DOHH2 (cell line): ENCODE measurements at regions not wholly inside any gene's neighbourhood (a gene's known extent, or its start where the extent isn't known, plus 50 kb on each side); places are given as distances from the start of the nearest gene placed in this dataset.

Experiments used
- H3F3A ChIP-seq: fragments of 200-600 bp; sonication (generic), shearing (Covaris generic); 2 replicates; pipeline ENCODE4 v1.6.0; 2016; ENCODE audit warnings: antibody characterized with exemption, mild to moderate bottlenecking; ENCODE audit not compliant: control insufficient read depth, insufficient read depth
- H3K27ac ChIP-seq: fragments of 200-600 bp; sonication (generic); 2 replicates; pipeline ENCODE4 v1.5.1; 2014; ENCODE audit warnings: low read depth, mild to moderate bottlenecking, low read length, moderate library complexity
- H3K27me3 ChIP-seq: fragments of 200-600 bp; sonication (generic); 2 replicates; pipeline ENCODE4 v1.6.1; 2014; ENCODE audit warnings: mild to moderate bottlenecking, low read length, mixed read lengths; ENCODE audit not compliant: control insufficient read depth
- H3K36me3 ChIP-seq: fragments of 200-600 bp; sonication (generic); 2 replicates; pipeline ENCODE4 v1.6.1; 2014; ENCODE audit warnings: mild to moderate bottlenecking, low read length, moderate library complexity, mixed read lengths; ENCODE audit not compliant: control insufficient read depth
- H3K4me1 ChIP-seq: fragments of 200-600 bp; sonication (generic); 2 replicates; pipeline ENCODE4 v1.6.1; 2014; ENCODE audit warnings: mild to moderate bottlenecking, low read length, mixed read lengths; ENCODE audit not compliant: control insufficient read depth
- H3K4me2 ChIP-seq: fragments of 200-600 bp; sonication (generic); 2 replicates; pipeline ENCODE4 v1.6.0; 2014; ENCODE audit warnings: mild to moderate bottlenecking, low read length, moderate library complexity
- H3K4me3 ChIP-seq: fragments of 200-600 bp; sonication (generic); 2 replicates; pipeline ENCODE4 v1.5.1; 2014; ENCODE audit warnings: mild to moderate bottlenecking, low read length, mixed read lengths
- H3K79me2 ChIP-seq: fragments of 200-600 bp; sonication (generic); 2 replicates; pipeline ENCODE4 v1.6.1; 2014; ENCODE audit warnings: mild to moderate bottlenecking, low read length, mixed read lengths; ENCODE audit not compliant: control insufficient read depth
- H3K9me2 ChIP-seq: fragments of 200-600 bp; sonication (generic); replicated peaks from 2 replicates; pipeline ENCODE4 v1.6.1; 2014; ENCODE audit warnings: mild to moderate bottlenecking, low read length, mixed read lengths; ENCODE audit not compliant: control insufficient read depth
- H3K9me3 ChIP-seq: fragments of 200-600 bp; sonication (generic); 2 replicates; pipeline ENCODE4 v1.6.1; 2014; ENCODE audit warnings: antibody characterized with exemption, low read length, mixed read lengths; ENCODE audit not compliant: control insufficient read depth, insufficient read depth
- H4K20me1 ChIP-seq: fragments of 200-600 bp; sonication (generic); 2 replicates; pipeline ENCODE4 v1.6.0; 2014; ENCODE audit warnings: low read depth, mild to moderate bottlenecking, antibody characterized with exemption, low read length, moderate library complexity; ENCODE audit not compliant: control insufficient read depth, insufficient read depth
- EZH2phosphoT487 ChIP-seq: fragments of 200-600 bp; sonication (generic); IDR thresholded peaks from 2 replicates; pipeline ENCODE4 v1.6.1; 2017; ENCODE audit warnings: borderline replicate concordance, mild to moderate bottlenecking, antibody characterized with exemption, low read length, moderate library complexity, mixed read lengths
- TF ChIP-seq, protein P1 (sequence below): fragments of 200-600 bp; sonication (generic); IDR thresholded peaks from one replicate; pipeline ENCODE4 v1.5.1; 2014; ENCODE audit warnings: antibody characterized with exemption, mild to moderate bottlenecking, low read depth, low read length; ENCODE audit not compliant: poor library complexity, severe bottlenecking

DNA sequence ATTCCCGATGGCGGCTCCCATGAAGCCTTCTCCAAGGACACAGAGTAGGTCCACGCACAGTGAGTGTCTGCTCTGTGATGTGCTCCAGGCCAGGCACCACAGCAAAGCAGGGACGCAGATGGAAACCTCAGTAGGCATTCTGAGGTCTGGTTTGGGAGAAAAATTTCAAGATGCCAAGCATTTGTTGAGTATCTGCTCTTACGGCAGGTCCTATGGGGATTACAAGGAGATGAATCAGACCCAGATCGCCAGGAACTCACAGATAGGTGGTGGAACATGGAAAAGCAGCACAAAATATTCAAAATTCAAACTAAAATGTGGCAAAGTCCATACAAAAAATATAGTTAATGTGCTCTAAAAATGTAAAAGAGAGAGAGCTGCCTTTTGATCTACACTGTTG, 684.9 kb upstream of the TMEM132C start:
- Histone ChIP-seq H3K9me3 (no peaks in the 10 kb centered on the region), H3K27ac (no peak overlapping the region), H4K20me1 (no peaks in the 10 kb centered on the region), H3K4me3 (no peak overlapping the region), H3K79me2 (no peaks in the 10 kb centered on the region), H3F3A (no peaks in the 10 kb centered on the region), H3K36me3 (no peaks in the 10 kb centered on the region), H3K9me2 (no peaks in the 10 kb centered on the region), H3K4me2 (no peak overlapping the region), H3K27me3 (no peaks in the 10 kb centered on the region), H3K4me1 (no peaks in the 10 kb centered on the region)
- TF ChIP-seq EZH2phosphoT487 = no peak

DNA sequence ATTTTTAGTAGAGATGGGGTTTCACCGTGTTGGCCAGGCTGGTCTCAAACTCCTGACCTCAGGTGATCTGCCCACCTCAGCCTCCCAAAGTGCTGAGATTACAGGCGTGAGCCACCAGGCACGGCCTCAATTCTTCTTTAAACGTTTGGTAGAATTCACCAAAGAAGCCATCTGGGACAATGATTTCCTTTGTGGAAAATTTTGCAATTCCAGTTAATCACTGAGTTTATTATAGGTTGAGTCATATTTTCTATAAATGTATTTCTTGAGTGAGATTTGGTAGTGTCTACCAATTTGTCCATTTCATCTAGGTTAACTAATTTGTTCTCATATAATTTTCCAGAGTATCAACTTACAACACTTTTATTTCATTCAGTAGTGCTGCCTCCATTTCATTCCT, 683.9 kb upstream of the TMEM132C start:
- no peaks in the 10 kb centered on the region for H3K79me2 ChIP-seq
- no peak overlapping the region for H3K4me2 ChIP-seq
- no peaks in the 10 kb centered on the region for H3K36me3 ChIP-seq
- TF ChIP-seq, protein P1, sequence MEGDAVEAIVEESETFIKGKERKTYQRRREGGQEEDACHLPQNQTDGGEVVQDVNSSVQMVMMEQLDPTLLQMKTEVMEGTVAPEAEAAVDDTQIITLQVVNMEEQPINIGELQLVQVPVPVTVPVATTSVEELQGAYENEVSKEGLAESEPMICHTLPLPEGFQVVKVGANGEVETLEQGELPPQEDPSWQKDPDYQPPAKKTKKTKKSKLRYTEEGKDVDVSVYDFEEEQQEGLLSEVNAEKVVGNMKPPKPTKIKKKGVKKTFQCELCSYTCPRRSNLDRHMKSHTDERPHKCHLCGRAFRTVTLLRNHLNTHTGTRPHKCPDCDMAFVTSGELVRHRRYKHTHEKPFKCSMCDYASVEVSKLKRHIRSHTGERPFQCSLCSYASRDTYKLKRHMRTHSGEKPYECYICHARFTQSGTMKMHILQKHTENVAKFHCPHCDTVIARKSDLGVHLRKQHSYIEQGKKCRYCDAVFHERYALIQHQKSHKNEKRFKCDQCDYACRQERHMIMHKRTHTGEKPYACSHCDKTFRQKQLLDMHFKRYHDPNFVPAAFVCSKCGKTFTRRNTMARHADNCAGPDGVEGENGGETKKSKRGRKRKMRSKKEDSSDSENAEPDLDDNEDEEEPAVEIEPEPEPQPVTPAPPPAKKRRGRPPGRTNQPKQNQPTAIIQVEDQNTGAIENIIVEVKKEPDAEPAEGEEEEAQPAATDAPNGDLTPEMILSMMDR = no peak
- TF ChIP-seq EZH2phosphoT487 = no peak
- no peaks in the 10 kb centered on the region for H3K9me3 ChIP-seq
- no peaks in the 10 kb centered on the region for H3K27me3 ChIP-seq
- no peaks in the 10 kb centered on the region for H3K4me1 ChIP-seq
- H3K4me3 ChIP-seq = no peak overlapping the region
- H3F3A ChIP-seq = no peaks in the 10 kb centered on the region
- no peak overlapping the region for H3K27ac ChIP-seq
- H3K9me2 ChIP-seq = no peaks in the 10 kb centered on the region
- no peaks in the 10 kb centered on the region for H4K20me1 ChIP-seq

DNA sequence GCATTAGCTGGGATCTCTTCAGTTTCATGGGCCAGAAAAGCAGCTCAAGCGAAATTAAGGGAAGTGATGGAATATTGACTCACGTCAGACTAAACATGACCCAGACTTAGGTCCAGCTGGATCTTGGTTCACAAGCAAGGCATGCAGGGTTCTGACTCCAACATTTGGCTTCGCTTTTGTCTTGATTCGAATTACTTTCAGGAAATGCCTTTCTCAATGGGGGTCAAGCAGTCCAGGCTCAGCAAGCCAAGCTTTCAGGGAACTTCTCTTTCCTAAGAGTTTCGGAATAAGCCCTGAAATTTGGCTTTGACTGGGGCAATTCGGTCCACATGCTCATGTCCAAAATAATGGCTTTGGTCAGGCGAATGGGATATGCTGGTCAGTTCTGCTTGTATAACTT, 678.7 kb upstream of the TMEM132C start:
- Histone ChIP-seq H3K79me2 (no peaks in the 10 kb centered on the region), H3K27ac (no peak overlapping the region), H3K36me3 (no peaks in the 10 kb centered on the region), H4K20me1 (no peaks in the 10 kb centered on the region), H3K27me3 (no peaks in the 10 kb centered on the region), H3K4me3 (no peak overlapping the region), H3K9me2 (no peaks in the 10 kb centered on the region), H3F3A (no peaks in the 10 kb centered on the region), H3K4me1 (no peaks in the 10 kb centered on the region), H3K9me3 (no peaks in the 10 kb centered on the region), H3K4me2 (no peak overlapping the region)
- TF ChIP-seq EZH2phosphoT487 = no peak
- TF ChIP-seq, protein P1 = no peak

DNA sequence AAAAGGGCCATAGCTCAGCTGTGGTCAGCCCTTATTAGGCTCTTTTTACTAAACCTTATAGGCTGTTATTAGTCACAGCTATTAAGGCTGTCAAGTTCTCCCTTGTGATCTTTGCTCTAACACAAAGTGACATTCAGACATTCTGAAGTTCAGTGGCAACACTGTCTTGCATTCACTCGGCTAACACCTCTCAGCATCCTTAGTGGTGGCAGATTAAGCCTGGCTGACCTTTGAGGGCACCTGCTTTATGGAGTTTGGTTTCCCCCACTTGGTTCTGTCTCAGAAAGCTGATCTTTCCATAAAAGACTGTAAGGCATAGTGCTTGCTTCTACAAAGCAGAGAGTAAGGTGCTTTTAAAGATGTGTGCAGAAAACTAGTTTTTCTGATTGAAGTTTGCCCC, 677.4 kb upstream of the TMEM132C start:
- Histone ChIP-seq H3K27ac (no peak overlapping the region), H3K4me2 (no peak overlapping the region), H3K27me3 (no peaks in the 10 kb centered on the region), H3K79me2 (no peaks in the 10 kb centered on the region), H3K9me2 (no peaks in the 10 kb centered on the region), H3K9me3 (no peaks in the 10 kb centered on the region), H3F3A (no peaks in the 10 kb centered on the region), H4K20me1 (no peaks in the 10 kb centered on the region), H3K4me1 (no peaks in the 10 kb centered on the region), H3K36me3 (no peaks in the 10 kb centered on the region), H3K4me3 (no peak overlapping the region)
- TF ChIP-seq, protein P1 = no peak
- no peak for TF ChIP-seq EZH2phosphoT487
